ENCODE measurements at regions not wholly inside any gene's neighbourhood (a gene's known extent, or its start where the extent isn't known, plus 50 kb on each side); places are given as distances from the start of the nearest gene placed in this dataset.

GRCh38 chr12:58156697-58157096 lies 215.3 kb downstream of the ATP23 start:
- TF ChIP-seq POLR2A (IDR thresholded peaks at IDR 0.05; ENCODE audit: low read length) (no peak), GATA1 (IDR thresholded peaks at IDR 0.05; ENCODE audit: low read depth, low read length) (no peak)

All from erythroblast (primary cell).